ENCODE measurements at regions not wholly inside any gene's neighbourhood (a gene's known extent, or its start where the extent isn't known, plus 50 kb on each side); places are given as distances from the start of the nearest gene placed in this dataset.

DNA sequence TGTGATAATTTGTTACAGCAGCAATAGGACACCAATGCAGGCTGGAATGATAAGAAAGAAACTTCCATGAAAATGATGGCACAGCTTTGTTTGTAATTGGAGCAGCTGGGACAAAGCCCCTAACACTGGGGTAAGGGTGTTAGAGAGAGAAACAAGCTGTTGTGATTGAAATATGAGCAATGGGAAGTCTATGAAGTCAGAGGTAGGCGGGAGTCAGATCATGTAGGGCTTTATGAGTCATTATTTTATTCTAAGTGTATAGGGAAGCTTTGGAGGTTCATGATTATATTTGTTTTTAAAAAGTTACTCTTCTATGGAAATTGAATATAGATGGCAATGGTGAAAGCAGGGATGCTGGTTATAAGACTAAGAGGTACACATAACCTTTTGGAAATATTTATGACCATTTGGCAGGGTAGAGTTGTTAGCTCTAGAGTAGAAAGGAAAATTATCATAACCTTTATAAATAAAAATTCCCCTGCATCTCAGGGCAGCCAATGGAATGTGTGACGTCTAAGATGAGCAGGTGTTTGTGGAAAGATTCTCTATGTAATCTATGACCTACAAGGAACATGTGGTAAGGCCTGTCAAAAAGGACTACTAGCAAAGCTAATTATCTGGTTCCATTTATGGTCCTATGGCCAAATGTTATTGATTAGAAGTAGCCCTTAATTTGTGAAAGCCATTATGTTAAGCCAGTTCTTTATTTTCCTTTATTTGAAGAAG is 85.6 kb downstream of the KCNJ2 start:
- TF ChIP-seq CTCF (IDR thresholded peaks at IDR 0.05): no peak
- TF ChIP-seq POLR2A (IDR thresholded peaks at IDR 0.05): no peak

All from Peyer's patch (tissue), 4 donors.